GM23338 (cell line): ENCODE measurements at regions not wholly inside any gene's neighbourhood (a gene's known extent, or its start where the extent isn't known, plus 50 kb on each side); places are given as distances from the start of the nearest gene placed in this dataset.

Experiments
- ATAC-seq: fragments of 200-7000 bp; cut with Tn5 transposase; 3 replicates; pipeline ENCODE4 v1.9.1; 2020
- DNase-seq: peaks from one replicate; pipeline ENCODE4 v3.0.0-alpha.2; 2015; ENCODE audit warnings: low spot score
- H2AFZ ChIP-seq: fragments of 200-600 bp; sonication (generic); 2 replicates; pipeline ENCODE4 v1.8.0; 2016; ENCODE audit warnings: antibody characterized with exemption, mild to moderate bottlenecking, moderate library complexity
- H3F3A ChIP-seq: fragments of 200-600 bp; sonication (generic); replicated peaks from 2 replicates; pipeline ENCODE4 v1.8.0; 2017; ENCODE audit warnings: antibody characterized with exemption, mixed run types, low read depth
- H3K27ac ChIP-seq: fragments of 200-600 bp; sonication (generic); 2 replicates; pipeline ENCODE4 v1.6.1; 2016; ENCODE audit warnings: low read depth
- H3K27me3 ChIP-seq: fragments of 200-600 bp; sonication (generic); 2 replicates; pipeline ENCODE4 v1.8.0; 2016; ENCODE audit warnings: mild to moderate bottlenecking, mixed run types, moderate library complexity; ENCODE audit not compliant: insufficient read depth
- H3K36me3 ChIP-seq: fragments of 200-600 bp; sonication (generic); 2 replicates; pipeline ENCODE4 v1.8.0; 2016; ENCODE audit warnings: mild to moderate bottlenecking; ENCODE audit not compliant: insufficient read depth
- H3K4me1 ChIP-seq: fragments of 200-600 bp; sonication (generic); 2 replicates; pipeline ENCODE4 v1.8.0; 2016; ENCODE audit warnings: mild to moderate bottlenecking, moderate library complexity; ENCODE audit not compliant: insufficient read depth
- H3K4me2 ChIP-seq: fragments of 200-600 bp; sonication (generic); 2 replicates; pipeline ENCODE4 v1.7.1; 2017; ENCODE audit warnings: mixed run types
- H3K4me3 ChIP-seq: fragments of 200-600 bp; sonication (generic); 2 replicates; pipeline ENCODE4 v1.6.1; 2016; ENCODE audit warnings: mixed run types
- H3K79me2 ChIP-seq: fragments of 200-600 bp; sonication (generic); replicated peaks from 2 replicates; pipeline ENCODE4 v1.8.0; 2017; ENCODE audit warnings: mild to moderate bottlenecking; ENCODE audit not compliant: insufficient read depth
- H3K9me2 ChIP-seq: fragments of 200-600 bp; sonication (generic); 2 replicates; pipeline ENCODE4 v1.8.0; 2017; ENCODE audit not compliant: insufficient read depth
- H4K20me1 ChIP-seq: fragments of 200-600 bp; sonication (generic); replicated peaks from 2 replicates; pipeline ENCODE4 v1.8.0; 2017; ENCODE audit warnings: mild to moderate bottlenecking; ENCODE audit not compliant: insufficient read depth
- H3K27ac Mint-ChIP-seq: 2 replicates; pipeline ENCODE4 v1.8.0; 2020; ENCODE audit warnings: inconsistent platforms, mild to moderate bottlenecking, moderate library complexity, mixed read lengths
- H3K27me3 Mint-ChIP-seq: 3 replicates; pipeline ENCODE4 v1.8.0; 2022; ENCODE audit warnings: low read depth, mild to moderate bottlenecking, moderate library complexity, mixed read lengths, inconsistent platforms; ENCODE audit not compliant: insufficient read depth, poor library complexity
- H3K36me3 Mint-ChIP-seq: 3 replicates; pipeline ENCODE4 v1.8.0; 2021; ENCODE audit warnings: low read depth, mild to moderate bottlenecking, inconsistent platforms, moderate library complexity, mixed read lengths
- H3K4me1 Mint-ChIP-seq: 3 replicates; pipeline ENCODE4 v1.8.0; 2020; ENCODE audit warnings: mild to moderate bottlenecking, inconsistent platforms, mixed read lengths
- H3K4me3 Mint-ChIP-seq: 3 replicates; pipeline ENCODE4 v1.8.0; 2021; ENCODE audit warnings: moderate library complexity, mild to moderate bottlenecking, inconsistent platforms, mixed read lengths
- H3K9me3 Mint-ChIP-seq: 3 replicates; pipeline ENCODE4 v1.8.0; 2020; ENCODE audit warnings: moderate library complexity, mild to moderate bottlenecking, inconsistent platforms, mixed read lengths
- EZH2 ChIP-seq: fragments of 200-600 bp; sonication (generic); IDR thresholded peaks from one replicate; pipeline ENCODE4 v1.8.0; 2017; ENCODE audit warnings: antibody characterized with exemption, mild to moderate bottlenecking, low read depth; ENCODE audit not compliant: unreplicated experiment
- EZH2phosphoT487 ChIP-seq: fragments of 200-600 bp; sonication (generic); IDR thresholded peaks from one replicate; pipeline ENCODE4 v1.8.1; 2018; ENCODE audit warnings: antibody characterized with exemption; ENCODE audit not compliant: unreplicated experiment
- JUNB ChIP-seq: IDR thresholded peaks from one replicate; pipeline ENCODE4 v1.6.1; 2016; ENCODE audit warnings: antibody characterized with exemption; ENCODE audit not compliant: unreplicated experiment
- NANOG ChIP-seq: IDR thresholded peaks from 2 replicates; pipeline ENCODE4 v1.6.1; 2016; ENCODE audit warnings: antibody characterized with exemption, borderline replicate concordance
- STAT1 ChIP-seq: IDR thresholded peaks from one replicate; pipeline ENCODE4 v1.6.1; 2016; ENCODE audit warnings: antibody characterized with exemption; ENCODE audit not compliant: unreplicated experiment
- ZNF114 ChIP-seq: fragments of 250-450 bp; sonication (Bioruptor Pico); IDR thresholded peaks from 2 replicates; pipeline ENCODE4 v1.5.0; 2020; ENCODE audit warnings: mild to moderate bottlenecking, moderate library complexity
- ZNF331 ChIP-seq: fragments of 250-450 bp; sonication (Bioruptor Pico); IDR thresholded peaks from 2 replicates; pipeline ENCODE4 v1.5.0; 2020; ENCODE audit warnings: low read depth, mild to moderate bottlenecking, moderate library complexity
- TF ChIP-seq, protein P1 (sequence below), 2 experiments: fragments of 200-600 bp in 1 of 2; sonication (generic) in 1 of 2; conservative IDR thresholded peaks; 2 replicates each; pipeline versions ENCODE4 v1.5.1 to v1.6.1; 2016 to 2017; ENCODE audit warnings: antibody characterized with exemption in 2 of 2, low read depth in 2 of 2, mild to moderate bottlenecking in 2 of 2, moderate library complexity in 1 of 2
- TF ChIP-seq, protein P2 (sequence below): IDR thresholded peaks from one replicate; pipeline ENCODE4 v1.6.1; 2018; ENCODE audit warnings: antibody characterized with exemption; ENCODE audit not compliant: unreplicated experiment

DNA sequence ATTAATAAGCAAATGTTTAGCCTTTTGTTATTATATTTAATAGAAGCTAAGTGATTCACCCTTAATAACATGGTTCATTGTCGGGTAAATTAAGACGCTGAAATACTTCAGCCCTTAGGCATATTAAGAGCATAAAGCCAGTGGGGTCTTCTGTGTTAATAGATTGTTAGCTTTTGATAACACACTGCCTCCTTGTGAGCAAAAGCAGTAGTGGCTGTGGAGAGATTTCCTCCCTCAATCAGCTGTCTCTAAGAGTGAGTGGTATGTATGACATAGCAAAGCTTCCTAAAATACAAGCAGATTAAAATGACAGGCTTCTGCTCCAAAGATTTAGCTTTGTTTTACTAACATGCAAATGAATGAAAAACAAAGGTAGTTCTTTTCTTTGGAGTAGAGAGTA lies 143.7 kb upstream of the SYT4 start:
- no peaks in the 10 kb centered on the region for H3K79me2 ChIP-seq
- peaks cover 5% of the 10 kb centered on the region; the same call in 1 of the 2 replicates for H3K4me1 ChIP-seq
- H3K4me3 ChIP-seq: no peak overlapping the region
- H3K27ac Mint-ChIP-seq: no peak overlapping the region
- no peak for TF ChIP-seq ZNF331
- TF ChIP-seq, protein P1, sequence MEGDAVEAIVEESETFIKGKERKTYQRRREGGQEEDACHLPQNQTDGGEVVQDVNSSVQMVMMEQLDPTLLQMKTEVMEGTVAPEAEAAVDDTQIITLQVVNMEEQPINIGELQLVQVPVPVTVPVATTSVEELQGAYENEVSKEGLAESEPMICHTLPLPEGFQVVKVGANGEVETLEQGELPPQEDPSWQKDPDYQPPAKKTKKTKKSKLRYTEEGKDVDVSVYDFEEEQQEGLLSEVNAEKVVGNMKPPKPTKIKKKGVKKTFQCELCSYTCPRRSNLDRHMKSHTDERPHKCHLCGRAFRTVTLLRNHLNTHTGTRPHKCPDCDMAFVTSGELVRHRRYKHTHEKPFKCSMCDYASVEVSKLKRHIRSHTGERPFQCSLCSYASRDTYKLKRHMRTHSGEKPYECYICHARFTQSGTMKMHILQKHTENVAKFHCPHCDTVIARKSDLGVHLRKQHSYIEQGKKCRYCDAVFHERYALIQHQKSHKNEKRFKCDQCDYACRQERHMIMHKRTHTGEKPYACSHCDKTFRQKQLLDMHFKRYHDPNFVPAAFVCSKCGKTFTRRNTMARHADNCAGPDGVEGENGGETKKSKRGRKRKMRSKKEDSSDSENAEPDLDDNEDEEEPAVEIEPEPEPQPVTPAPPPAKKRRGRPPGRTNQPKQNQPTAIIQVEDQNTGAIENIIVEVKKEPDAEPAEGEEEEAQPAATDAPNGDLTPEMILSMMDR (conservative IDR thresholded peaks at IDR 0.05; ENCODE audit: low read depth in 2 of 2): peak; percentile 75 to 83
- no peaks in the 10 kb centered on the region for H4K20me1 ChIP-seq
- H3K36me3 ChIP-seq: no peaks in the 10 kb centered on the region
- no peaks in the 10 kb centered on the region for H3K27me3 ChIP-seq
- peaks cover 10% of the 10 kb centered on the region; the same call in 2 of the 3 replicates for H3K36me3 Mint-ChIP-seq
- peaks cover 10% of the 10 kb centered on the region for H3K4me1 Mint-ChIP-seq
- H3K4me2 ChIP-seq: peak overlapping the region; percentile 6; the same call in 1 of the 2 replicates
- DNase-seq (peak; percentile 63), ATAC-seq (peak; percentile 83)
- no peak overlapping the region for H3K27ac ChIP-seq
- H3F3A ChIP-seq: no peaks in the 10 kb centered on the region
- no peaks in the 10 kb centered on the region for H3K9me2 ChIP-seq
- H3K9me3 Mint-ChIP-seq: peaks cover 11% of the 10 kb centered on the region; the same call in 2 of the 3 replicates
- H2AFZ ChIP-seq: no peak overlapping the region
- H3K27me3 Mint-ChIP-seq: no peaks in the 10 kb centered on the region
- no peak overlapping the region for H3K4me3 Mint-ChIP-seq

DNA sequence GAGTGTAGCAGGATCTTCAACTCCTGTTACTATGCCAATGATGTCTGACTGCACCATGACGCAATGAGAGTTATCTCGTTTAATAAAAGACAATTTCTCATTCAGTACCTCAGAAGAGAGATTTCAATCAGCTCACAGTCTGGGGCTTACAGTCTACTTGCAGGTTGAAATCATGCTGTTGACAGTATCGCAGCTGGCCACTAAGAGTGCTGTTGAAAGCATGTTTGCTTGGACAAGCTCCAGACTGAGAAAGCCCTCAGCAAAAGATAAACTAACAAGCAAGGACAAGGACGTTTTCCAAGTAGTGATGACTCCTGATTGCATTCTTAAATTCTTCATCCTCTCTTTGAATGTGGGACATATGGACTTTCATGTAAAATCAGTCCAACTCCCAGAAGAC lies 145.2 kb upstream of the SYT4 start:
- peak; percentile 90 for ATAC-seq
- Histone ChIP-seq H2AFZ (no peak overlapping the region), H3K79me2 (no peaks in the 10 kb centered on the region), H3K9me2 (no peaks in the 10 kb centered on the region), H3K4me1 (peaks cover 5% of the 10 kb centered on the region; the same call in 1 of the 2 replicates), H4K20me1 (no peaks in the 10 kb centered on the region), H3K4me2 (no peak overlapping the region), H3K27ac (no peak overlapping the region), H3K36me3 (no peaks in the 10 kb centered on the region), H3K27me3 (no peaks in the 10 kb centered on the region), H3K4me3 (no peak overlapping the region), H3F3A (no peaks in the 10 kb centered on the region)
- Mint-ChIP-seq H3K9me3 (peaks cover 11% of the 10 kb centered on the region; the same call in 2 of the 3 replicates), H3K36me3 (peaks cover 10% of the 10 kb centered on the region; the same call in 2 of the 3 replicates), H3K27me3 (no peaks in the 10 kb centered on the region), H3K27ac (no peak overlapping the region), H3K4me1 (peaks cover 10% of the 10 kb centered on the region), H3K4me3 (no peak overlapping the region)
- no peak for TF ChIP-seq STAT1
- TF ChIP-seq, protein P1 (conservative IDR thresholded peaks at IDR 0.05; ENCODE audit: low read depth in 2 of 2): peak; percentile 39
- no peak for TF ChIP-seq EZH2
- DNase-seq: peak; percentile 63

DNA sequence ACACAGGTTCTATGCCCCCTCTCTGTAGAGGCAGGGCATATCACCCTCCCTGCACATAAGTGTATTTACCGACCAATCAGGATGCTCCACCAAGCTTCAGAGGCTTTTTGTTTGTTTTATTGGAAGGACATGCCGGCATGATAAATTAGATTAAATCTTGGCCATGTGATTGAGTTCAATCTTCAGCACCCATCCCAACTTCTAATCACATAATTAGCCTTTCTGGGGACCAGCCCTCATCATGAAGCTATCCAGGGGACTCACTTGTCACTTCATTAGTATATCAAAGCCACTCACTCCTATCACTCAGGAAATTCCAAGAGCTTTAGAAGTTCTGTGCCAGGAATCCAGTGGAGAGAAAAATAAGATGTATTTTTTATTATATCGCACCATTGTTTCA lies 158.6 kb upstream of the SYT4 start:
- Mint-ChIP-seq H3K36me3 (peaks cover 22% of the 10 kb centered on the region), H3K27me3 (no peaks in the 10 kb centered on the region), H3K4me3 (no peak overlapping the region), H3K9me3 (peaks cover 35% of the 10 kb centered on the region), H3K27ac (no peak overlapping the region), H3K4me1 (no peaks in the 10 kb centered on the region)
- no peaks in the 10 kb centered on the region for H3F3A ChIP-seq
- no peaks in the 10 kb centered on the region for H3K79me2 ChIP-seq
- no peak for DNase-seq
- ATAC-seq: no peak
- H3K9me2 ChIP-seq: peaks cover 4% of the 10 kb centered on the region; the same call in 1 of the 2 replicates
- H3K4me2 ChIP-seq: no peak overlapping the region
- no peaks in the 10 kb centered on the region for H3K4me1 ChIP-seq
- H3K27ac ChIP-seq: no peak overlapping the region
- TF ChIP-seq ZNF114 (CRISPR knock-in tag): no peak
- no peak for TF ChIP-seq ZNF331
- TF ChIP-seq JUNB: no peak
- TF ChIP-seq, protein P2, sequence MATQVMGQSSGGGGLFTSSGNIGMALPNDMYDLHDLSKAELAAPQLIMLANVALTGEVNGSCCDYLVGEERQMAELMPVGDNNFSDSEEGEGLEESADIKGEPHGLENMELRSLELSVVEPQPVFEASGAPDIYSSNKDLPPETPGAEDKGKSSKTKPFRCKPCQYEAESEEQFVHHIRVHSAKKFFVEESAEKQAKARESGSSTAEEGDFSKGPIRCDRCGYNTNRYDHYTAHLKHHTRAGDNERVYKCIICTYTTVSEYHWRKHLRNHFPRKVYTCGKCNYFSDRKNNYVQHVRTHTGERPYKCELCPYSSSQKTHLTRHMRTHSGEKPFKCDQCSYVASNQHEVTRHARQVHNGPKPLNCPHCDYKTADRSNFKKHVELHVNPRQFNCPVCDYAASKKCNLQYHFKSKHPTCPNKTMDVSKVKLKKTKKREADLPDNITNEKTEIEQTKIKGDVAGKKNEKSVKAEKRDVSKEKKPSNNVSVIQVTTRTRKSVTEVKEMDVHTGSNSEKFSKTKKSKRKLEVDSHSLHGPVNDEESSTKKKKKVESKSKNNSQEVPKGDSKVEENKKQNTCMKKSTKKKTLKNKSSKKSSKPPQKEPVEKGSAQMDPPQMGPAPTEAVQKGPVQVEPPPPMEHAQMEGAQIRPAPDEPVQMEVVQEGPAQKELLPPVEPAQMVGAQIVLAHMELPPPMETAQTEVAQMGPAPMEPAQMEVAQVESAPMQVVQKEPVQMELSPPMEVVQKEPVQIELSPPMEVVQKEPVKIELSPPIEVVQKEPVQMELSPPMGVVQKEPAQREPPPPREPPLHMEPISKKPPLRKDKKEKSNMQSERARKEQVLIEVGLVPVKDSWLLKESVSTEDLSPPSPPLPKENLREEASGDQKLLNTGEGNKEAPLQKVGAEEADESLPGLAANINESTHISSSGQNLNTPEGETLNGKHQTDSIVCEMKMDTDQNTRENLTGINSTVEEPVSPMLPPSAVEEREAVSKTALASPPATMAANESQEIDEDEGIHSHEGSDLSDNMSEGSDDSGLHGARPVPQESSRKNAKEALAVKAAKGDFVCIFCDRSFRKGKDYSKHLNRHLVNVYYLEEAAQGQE: no peak
- TF ChIP-seq NANOG: no peak
- TF ChIP-seq EZH2phosphoT487: no peak
- no peak overlapping the region for H2AFZ ChIP-seq
- peaks cover 16% of the 10 kb centered on the region for H3K36me3 ChIP-seq
- no peaks in the 10 kb centered on the region for H3K27me3 ChIP-seq
- H3K4me3 ChIP-seq: no peak overlapping the region
- H4K20me1 ChIP-seq: no peaks in the 10 kb centered on the region
